ENCODE measurements at regions not wholly inside any gene's neighbourhood (a gene's known extent, or its start where the extent isn't known, plus 50 kb on each side); places are given as distances from the start of the nearest gene placed in this dataset.

- TF ChIP-seq CTCF (IDR thresholded peaks at IDR 0.05; ENCODE audit: poor library complexity, severe bottlenecking) (no peak), EP300 (conservative IDR thresholded peaks at IDR 0.05; ENCODE audit: poor library complexity, severe bottlenecking) (no peak)
Observed at GRCh38 chr3:166390303-166390702, 553.1 kb upstream of the BCHE start.

Measured in neural cell (in vitro differentiated cells).